ENCODE measurements at regions not wholly inside any gene's neighbourhood (a gene's known extent, or its start where the extent isn't known, plus 50 kb on each side); places are given as distances from the start of the nearest gene placed in this dataset.
"Not testable (repeated sequence)": the region's sequence is repeated elsewhere in the genome, so short reads cannot be mapped to it uniquely, and the experiment has no call there.

- not testable (repeated sequence) for TF ChIP-seq CTCF (IDR thresholded peaks at IDR 0.05; ENCODE audit: poor library complexity, severe bottlenecking); EZH2 (IDR thresholded peaks at IDR 0.05; ENCODE audit: borderline replicate concordance, insufficient read depth, low read length, poor library complexity, severe bottlenecking); EP300 (conservative IDR thresholded peaks at IDR 0.05; ENCODE audit: poor library complexity, severe bottlenecking); POLR2AphosphoS5 (IDR thresholded peaks at IDR 0.05); MXI1 (conservative IDR thresholded peaks at IDR 0.05; ENCODE audit: poor library complexity, severe bottlenecking); TAF1 (IDR thresholded peaks at IDR 0.05; ENCODE audit: low read depth); REST (IDR thresholded peaks at IDR 0.05; ENCODE audit: borderline replicate concordance)
These were observed 255.8 kb upstream of the FAM78B start for GRCh38 chr1:166422586-166422985.

Data from neural cell (in vitro differentiated cells).